ENCODE measurements at regions not wholly inside any gene's neighbourhood (a gene's known extent, or its start where the extent isn't known, plus 50 kb on each side); places are given as distances from the start of the nearest gene placed in this dataset.

GRCh38 chr3:27059489-27059888 lies 309.7 kb downstream of the NEK10 start:
- DNase-seq (ENCODE audit: low spot score in 2 of 2), result no peak
- in situ Hi-C loops (cut with MboI; ENCODE audit: low sequenced_read_pairs), result no loop called here
- H3K4me1 ChIP-seq, result no peaks in the 10 kb centered on the region
- no peaks in the 10 kb centered on the region for H3K36me3 ChIP-seq (replicated peaks)
- H3K27me3 ChIP-seq (ENCODE audit: low read depth), result no peaks in the 10 kb centered on the region
- peaks cover 7% of the 10 kb centered on the region for H3K9me3 ChIP-seq
- no peak overlapping the region for H3K4me3 ChIP-seq
